ENCODE measurements at regions not wholly inside any gene's neighbourhood (a gene's known extent, or its start where the extent isn't known, plus 50 kb on each side); places are given as distances from the start of the nearest gene placed in this dataset.

DNA sequence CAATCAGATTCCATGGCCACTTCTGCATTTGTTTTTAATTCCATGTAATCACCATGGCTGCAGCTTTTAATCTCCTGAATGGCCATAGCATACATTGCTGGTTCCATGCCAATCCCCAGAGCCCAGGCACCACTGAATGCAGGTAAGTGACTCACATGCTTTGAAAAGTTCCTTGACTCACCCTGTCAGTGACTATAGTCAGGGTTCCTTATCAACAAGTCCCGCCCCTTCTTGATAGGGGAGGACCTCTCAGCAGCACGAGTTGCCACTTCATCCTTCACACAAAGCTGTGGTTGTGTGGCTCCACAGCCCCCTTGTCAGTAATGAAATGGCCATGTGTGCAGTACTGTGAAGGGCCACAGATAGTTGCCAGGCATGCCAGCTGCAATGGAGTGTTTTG lies 516.6 kb downstream of the PPARGC1A start:
- Histone ChIP-seq H3K4me1 (replicated peaks in 1 of 2; ENCODE audit: control insufficient read depth in 2 of 2, insufficient read depth in 2 of 2, low read length in 2 of 2) (no peaks in the 10 kb centered on the region; a peak in 1 of 5 replicates), H3K79me2 (ENCODE audit: control insufficient read depth, insufficient read depth, low read length) (no peaks in the 10 kb centered on the region), H3K27ac (ENCODE audit: extremely low read depth, low read depth, low read length) (no peak overlapping the region), H3K9me1 (ENCODE audit: control insufficient read depth, insufficient read depth, low read length) (no peaks in the 10 kb centered on the region), H3K4me3 (no peak overlapping the region), H3K36me3 (ENCODE audit: control insufficient read depth, insufficient read depth, low read length) (no peaks in the 10 kb centered on the region), H3K4me2 (ENCODE audit: insufficient read depth, low read length) (no peak overlapping the region), H2AFZ (ENCODE audit: low read depth, low read length) (no peak overlapping the region), H3K27me3 (ENCODE audit: control insufficient read depth in 2 of 2, insufficient read depth in 2 of 2, low read length in 2 of 2) (no peaks in the 10 kb centered on the region), H3K9ac (ENCODE audit: insufficient read depth in 1 of 2, low read depth in 2 of 2, low read length in 2 of 2) (no peak overlapping the region), H4K20me1 (replicated peaks; ENCODE audit: control insufficient read depth, insufficient read depth, low read length) (no peaks in the 10 kb centered on the region), H3K9me3 (replicated peaks; ENCODE audit: control insufficient read depth, insufficient read depth, low read depth, low read length) (no peaks in the 10 kb centered on the region)
- no peak for FAIRE-seq
- intact Hi-C loops (cut with micrococcal nuclease): loop anchor here (10.0 kb wide), 1 partner anchor 1042 kb away; no protein-coding TSS in a partner anchor
- ATAC-seq: 0 out of 3 replicates have a peak, but pooled peaks have one; percentile 41
- DNase-seq (ENCODE audit: extremely low read depth in 1 of 4, low spot score in 3 of 4): peak; percentile 16 to 44 (median 22)
- ChIA-PET POLR2A (no interaction called here), CTCF (ENCODE audit: low intra/inter-chr PET ratio) (no interaction called here)
- TF ChIP-seq PCBP1 (IDR thresholded peaks at IDR 0.05; ENCODE audit: low read depth, low read length, poor library complexity, severe bottlenecking): no peak
- no peak for TF ChIP-seq SLC30A9 (CRISPR knock-in tag; IDR thresholded peaks at IDR 0.05)
- TF ChIP-seq FOXJ2 (tag; IDR thresholded peaks at IDR 0.05): no peak
- TF ChIP-seq, protein P1, sequence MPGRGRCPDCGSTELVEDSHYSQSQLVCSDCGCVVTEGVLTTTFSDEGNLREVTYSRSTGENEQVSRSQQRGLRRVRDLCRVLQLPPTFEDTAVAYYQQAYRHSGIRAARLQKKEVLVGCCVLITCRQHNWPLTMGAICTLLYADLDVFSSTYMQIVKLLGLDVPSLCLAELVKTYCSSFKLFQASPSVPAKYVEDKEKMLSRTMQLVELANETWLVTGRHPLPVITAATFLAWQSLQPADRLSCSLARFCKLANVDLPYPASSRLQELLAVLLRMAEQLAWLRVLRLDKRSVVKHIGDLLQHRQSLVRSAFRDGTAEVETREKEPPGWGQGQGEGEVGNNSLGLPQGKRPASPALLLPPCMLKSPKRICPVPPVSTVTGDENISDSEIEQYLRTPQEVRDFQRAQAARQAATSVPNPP (IDR thresholded peaks at IDR 0.05; ENCODE audit: borderline replicate concordance, insufficient read depth, insufficient read length): no peak
- 0 out of 2 replicates have a peak, but pooled peaks have one; percentile 6 for TF ChIP-seq JUN (IDR thresholded peaks at IDR 0.05; ENCODE audit: borderline replicate concordance, low read depth, low read length)
- TF ChIP-seq JUN (CRISPR knock-in tag; IDR thresholded peaks at IDR 0.05; ENCODE audit: borderline replicate concordance): no peak
- no peak for TF ChIP-seq E2F3 (CRISPR knock-in tag; IDR thresholded peaks at IDR 0.05)
- no peak for TF ChIP-seq SMARCE1 (IDR thresholded peaks at IDR 0.05)
- TF ChIP-seq STAT5B (CRISPR knock-in tag; IDR thresholded peaks at IDR 0.05): no peak
- TF ChIP-seq ZFPM2 (CRISPR knock-in tag; IDR thresholded peaks at IDR 0.05): no peak
- no peak for TF ChIP-seq CCNT2 (IDR thresholded peaks at IDR 0.05; ENCODE audit: borderline replicate concordance, extremely low read depth, insufficient read length, low read depth, low read length)
- no peak for TF ChIP-seq MTA3 (IDR thresholded peaks at IDR 0.05; ENCODE audit: borderline replicate concordance)
- no peak for TF ChIP-seq TBL1XR1 (IDR thresholded peaks at IDR 0.05; ENCODE audit: low read length in 2 of 2)
- TF ChIP-seq, protein P2, sequence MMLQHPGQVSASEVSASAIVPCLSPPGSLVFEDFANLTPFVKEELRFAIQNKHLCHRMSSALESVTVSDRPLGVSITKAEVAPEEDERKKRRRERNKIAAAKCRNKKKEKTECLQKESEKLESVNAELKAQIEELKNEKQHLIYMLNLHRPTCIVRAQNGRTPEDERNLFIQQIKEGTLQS (IDR thresholded peaks at IDR 0.05): 0 out of 2 replicates have a peak, but pooled peaks have one; percentile 27
- TF ChIP-seq, protein P2 (CRISPR knock-in tag; conservative IDR thresholded peaks at IDR 0.05): no peak
- TF ChIP-seq SMAD4 (CRISPR knock-in tag; conservative IDR thresholded peaks at IDR 0.05): no peak
- TF ChIP-seq MAFK (IDR thresholded peaks at IDR 0.05; ENCODE audit: low read length): no peak
- WGBS (ENCODE audit: insufficient coverage, low coverage, missing lambda C conversion rate): 0% methylated on average over 2 of the region's 2 CpGs
- BruUV-seq (replicated peaks): no TSS peak
- in situ Hi-C loops (cut with MboI): no loop called here

All from K562 (cell line).